ENCODE measurements at regions not wholly inside any gene's neighbourhood (a gene's known extent, or its start where the extent isn't known, plus 50 kb on each side); places are given as distances from the start of the nearest gene placed in this dataset.

- no peak for TF ChIP-seq EZH2 (IDR thresholded peaks at IDR 0.05; ENCODE audit: insufficient read depth, poor library complexity, severe bottlenecking)
- no peak for TF ChIP-seq EZH2phosphoT487 (IDR thresholded peaks at IDR 0.05; ENCODE audit: insufficient read depth, low read depth)
Observed at GRCh38 chr5:109524026-109524425, 114.3 kb upstream of the PJA2 start.
